Memory B cell (primary cell): ENCODE measurements at regions not wholly inside any gene's neighbourhood (a gene's known extent, or its start where the extent isn't known, plus 50 kb on each side); places are given as distances from the start of the nearest gene placed in this dataset.

Experiments
- ATAC-seq: fragments of 150-1000 bp; cut with Tn5 transposase; 2 replicates; pipeline ENCODE4 v1.10.0; 2021; ENCODE audit warnings: low read depth, mild to moderate bottlenecking, moderate library complexity
- DNase-seq, 2 donors: peaks; one replicate each; pipeline ENCODE4 v3.0.0; 2022; ENCODE audit warnings: low spot score in 2 of 2
- H3K27ac Mint-ChIP-seq: one replicate; pipeline ENCODE4 v1.8.0; 2022; ENCODE audit warnings: mild to moderate bottlenecking, moderate library complexity, mixed read lengths
- H3K27me3 Mint-ChIP-seq: one replicate; pipeline ENCODE4 v1.8.0; 2022; ENCODE audit warnings: mixed read lengths
- H3K36me3 Mint-ChIP-seq: one replicate; pipeline ENCODE4 v1.8.0; 2022; ENCODE audit warnings: mild to moderate bottlenecking, mixed read lengths
- H3K4me1 Mint-ChIP-seq: one replicate; pipeline ENCODE4 v1.8.0; 2022; ENCODE audit warnings: mixed read lengths
- H3K4me3 Mint-ChIP-seq: one replicate; pipeline ENCODE4 v1.8.0; 2022; ENCODE audit warnings: mild to moderate bottlenecking, moderate library complexity, mixed read lengths
- H3K9me3 Mint-ChIP-seq: one replicate; pipeline ENCODE4 v1.8.0; 2022; ENCODE audit warnings: mixed read lengths

DNA sequence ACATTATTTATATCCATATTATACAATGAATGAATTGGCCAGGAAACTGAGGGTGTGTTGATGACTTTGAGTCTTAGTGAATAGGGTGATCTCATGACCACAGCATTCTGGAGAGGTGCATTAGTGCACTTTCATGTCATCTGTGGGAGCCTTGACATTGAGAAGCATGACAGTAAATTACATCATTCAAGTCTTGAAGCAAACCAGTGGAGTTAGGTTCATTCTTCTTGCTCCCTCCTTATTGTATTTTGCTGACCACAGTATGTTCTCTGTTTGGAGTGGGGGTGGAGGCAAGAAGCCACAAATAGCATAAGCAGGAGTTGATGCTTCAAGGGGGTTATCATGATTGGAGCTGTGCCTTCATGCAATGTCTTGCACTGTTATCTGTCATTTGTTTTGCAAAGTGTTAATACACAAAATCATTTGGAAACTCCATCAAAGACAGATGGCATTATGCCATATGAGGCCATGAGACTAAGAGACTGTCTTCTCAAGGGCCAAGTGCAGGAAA, 680.2 kb downstream of the NYAP2 start:
- no peak for ATAC-seq
- H3K27me3 Mint-ChIP-seq: peaks cover 2% of the 10 kb centered on the region
- H3K36me3 Mint-ChIP-seq: no peaks in the 10 kb centered on the region

DNA sequence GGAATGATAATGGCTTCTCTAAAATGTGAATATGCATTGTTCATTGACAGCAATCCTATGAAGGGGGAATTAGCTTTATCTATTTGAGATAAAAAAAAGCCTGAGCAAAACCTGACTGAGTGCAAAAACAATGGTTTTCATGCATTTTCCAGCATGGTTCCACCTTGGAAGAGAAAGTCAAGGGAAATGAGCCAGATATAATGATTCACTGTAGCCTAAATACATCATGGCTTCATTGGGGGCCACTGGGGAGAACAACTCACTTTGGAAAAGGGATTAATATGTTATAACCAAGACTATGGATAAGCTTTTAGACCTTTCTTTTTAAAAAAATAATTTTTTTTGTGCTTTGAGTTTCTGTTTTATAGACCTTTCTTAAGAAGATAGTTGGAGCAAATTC, 679.7 kb downstream of the NYAP2 start:
- Mint-ChIP-seq H3K36me3 (no peaks in the 10 kb centered on the region), H3K27me3 (peaks cover 2% of the 10 kb centered on the region), H3K9me3 (no peaks in the 10 kb centered on the region), H3K4me3 (no peak overlapping the region), H3K4me1 (no peaks in the 10 kb centered on the region), H3K27ac (no peak overlapping the region)
- no peak for ATAC-seq
- no peak for DNase-seq

More for the DNA sequence above, 680.2 kb downstream of the NYAP2 start:
- no peak for DNase-seq
- no peak overlapping the region for H3K27ac Mint-ChIP-seq
- no peaks in the 10 kb centered on the region for H3K9me3 Mint-ChIP-seq
- H3K4me3 Mint-ChIP-seq: no peak overlapping the region
- H3K4me1 Mint-ChIP-seq: no peaks in the 10 kb centered on the region

- no peak overlapping the region for H3K27ac Mint-ChIP-seq
- H3K4me1 Mint-ChIP-seq: no peaks in the 10 kb centered on the region
- ATAC-seq (no peak), DNase-seq (no peak)
- no peak overlapping the region for H3K4me3 Mint-ChIP-seq
- no peaks in the 10 kb centered on the region for H3K36me3 Mint-ChIP-seq
- peaks cover 2% of the 10 kb centered on the region for H3K27me3 Mint-ChIP-seq
- no peaks in the 10 kb centered on the region for H3K9me3 Mint-ChIP-seq
Observed at GRCh38 chr2:226078666-226079065, 679.2 kb downstream of the NYAP2 start.

GRCh38 chr2:226077841-226078240, 678.3 kb downstream of the NYAP2 start:
- no peaks in the 10 kb centered on the region for H3K27me3 Mint-ChIP-seq
- no peaks in the 10 kb centered on the region for H3K4me1 Mint-ChIP-seq
- H3K9me3 Mint-ChIP-seq: no peaks in the 10 kb centered on the region
- no peak for DNase-seq
- no peak overlapping the region for H3K27ac Mint-ChIP-seq
- H3K36me3 Mint-ChIP-seq: no peaks in the 10 kb centered on the region
- no peak overlapping the region for H3K4me3 Mint-ChIP-seq
- ATAC-seq: no peak

- DNase-seq: no peak
- H3K36me3 Mint-ChIP-seq: no peaks in the 10 kb centered on the region
- no peaks in the 10 kb centered on the region for H3K27me3 Mint-ChIP-seq
- ATAC-seq: no peak
- no peaks in the 10 kb centered on the region for H3K9me3 Mint-ChIP-seq
- no peak overlapping the region for H3K27ac Mint-ChIP-seq
- H3K4me3 Mint-ChIP-seq: no peak overlapping the region
- H3K4me1 Mint-ChIP-seq: no peaks in the 10 kb centered on the region
Observed at GRCh38 chr2:226077031-226077430, 677.5 kb downstream of the NYAP2 start.

DNA sequence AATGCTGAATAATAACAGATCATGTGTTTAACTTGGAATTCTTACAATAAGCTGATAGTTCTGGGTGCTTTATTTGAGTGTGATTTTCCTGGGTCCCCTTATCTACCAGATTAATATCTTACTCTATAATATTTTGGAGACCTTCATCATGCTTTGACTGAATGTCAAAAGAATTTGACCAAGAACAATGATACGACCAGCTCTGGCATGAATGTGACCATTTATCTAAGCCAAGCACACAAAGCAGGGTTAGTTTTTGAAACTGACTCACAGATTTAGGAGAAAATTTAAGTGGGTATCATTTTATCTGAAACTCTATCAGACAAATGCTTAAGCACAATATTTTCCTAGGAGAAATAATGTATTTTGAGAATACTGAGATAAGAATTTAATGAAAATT, 677.0 kb downstream of the NYAP2 start:
- Mint-ChIP-seq H3K9me3 (no peaks in the 10 kb centered on the region), H3K27ac (no peak overlapping the region), H3K4me3 (no peak overlapping the region), H3K4me1 (no peaks in the 10 kb centered on the region), H3K36me3 (no peaks in the 10 kb centered on the region), H3K27me3 (no peaks in the 10 kb centered on the region)
- no peak for ATAC-seq
- no peak for DNase-seq

- H3K27me3 Mint-ChIP-seq: no peaks in the 10 kb centered on the region
- DNase-seq (no peak), ATAC-seq (no peak)
- no peak overlapping the region for H3K4me3 Mint-ChIP-seq
- no peaks in the 10 kb centered on the region for H3K4me1 Mint-ChIP-seq
- no peak overlapping the region for H3K27ac Mint-ChIP-seq
- no peaks in the 10 kb centered on the region for H3K36me3 Mint-ChIP-seq
- no peaks in the 10 kb centered on the region for H3K9me3 Mint-ChIP-seq
Observed at GRCh38 chr2:226074391-226074790, 674.9 kb downstream of the NYAP2 start.

DNA sequence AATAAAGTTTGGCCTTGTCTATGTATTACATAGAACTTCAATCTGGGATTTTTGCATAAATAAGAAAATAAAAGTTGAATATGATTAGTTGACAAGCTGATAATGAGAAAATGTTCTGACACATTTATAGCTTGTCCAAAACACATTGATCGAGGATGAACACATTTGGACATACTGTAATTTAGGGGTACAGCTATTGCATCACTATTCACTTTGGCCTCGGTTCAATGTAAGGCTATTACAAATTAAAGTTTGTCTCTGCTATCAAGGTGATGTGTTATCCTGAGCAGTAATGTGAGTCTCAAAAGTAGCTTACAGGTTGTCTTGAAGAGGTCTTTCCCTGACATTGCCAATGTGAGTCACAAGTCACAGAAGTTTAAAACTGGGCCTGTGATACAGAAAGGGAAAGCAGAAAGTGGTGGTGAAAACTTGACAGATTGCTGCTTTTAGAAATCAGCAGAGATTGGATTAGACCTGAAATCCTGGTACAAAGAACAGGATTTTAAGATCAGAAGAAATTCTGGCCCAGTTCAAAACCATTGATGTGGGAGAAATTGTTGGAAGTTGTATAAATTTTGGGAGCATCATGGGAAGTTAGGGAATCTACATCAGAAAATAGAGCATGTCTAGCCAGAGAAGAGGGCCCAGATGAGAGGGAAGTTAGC, 674.1 kb downstream of the NYAP2 start:
- Mint-ChIP-seq H3K4me1 (no peaks in the 10 kb centered on the region), H3K27ac (no peak overlapping the region), H3K36me3 (no peaks in the 10 kb centered on the region), H3K4me3 (no peak overlapping the region), H3K27me3 (no peaks in the 10 kb centered on the region), H3K9me3 (no peaks in the 10 kb centered on the region)
- no peak for ATAC-seq
- no peak for DNase-seq

DNA sequence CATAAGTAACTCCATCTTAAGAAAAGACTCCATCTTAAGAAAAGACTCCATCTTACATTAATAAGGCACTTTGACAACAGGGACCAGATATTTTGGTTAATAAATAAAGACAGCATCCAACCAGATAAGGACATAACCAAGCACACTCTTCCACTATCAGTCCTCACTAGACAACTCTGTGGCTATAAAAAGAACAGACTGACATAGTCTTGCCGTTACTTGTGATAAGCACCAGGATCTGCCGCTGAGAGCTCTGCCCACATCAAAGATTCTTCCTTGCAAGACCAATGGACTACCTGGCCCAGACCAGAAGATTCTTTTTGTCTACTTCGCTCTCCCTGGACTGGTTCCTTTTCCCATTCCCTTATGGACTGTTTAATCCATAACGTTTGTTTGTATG, 667.4 kb downstream of the NYAP2 start:
- ATAC-seq: no peak
- no peak for DNase-seq
- Mint-ChIP-seq H3K36me3 (no peaks in the 10 kb centered on the region), H3K27ac (no peak overlapping the region), H3K9me3 (no peaks in the 10 kb centered on the region), H3K4me3 (no peak overlapping the region), H3K27me3 (no peaks in the 10 kb centered on the region), H3K4me1 (no peaks in the 10 kb centered on the region)

DNA sequence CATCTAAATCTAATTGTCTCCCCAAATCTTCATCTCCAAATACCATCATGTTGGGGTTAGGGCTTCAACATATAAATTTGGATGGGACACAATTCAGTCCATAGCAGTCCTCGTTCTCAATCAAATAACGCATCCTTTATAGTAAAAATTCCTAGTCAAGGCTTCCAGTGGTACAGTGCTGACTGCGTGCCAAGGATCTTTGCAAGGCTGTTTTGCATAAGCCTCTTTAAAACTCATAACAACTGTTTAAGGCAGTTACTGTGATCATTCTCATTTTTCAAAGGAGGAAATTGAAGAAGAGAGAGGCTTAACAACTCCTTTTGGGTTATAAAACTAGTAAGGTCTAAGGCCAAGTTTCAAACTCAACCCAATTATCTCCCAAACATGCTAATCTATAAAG, 666.9 kb downstream of the NYAP2 start:
- Mint-ChIP-seq H3K4me1 (no peaks in the 10 kb centered on the region), H3K27ac (no peak overlapping the region), H3K9me3 (no peaks in the 10 kb centered on the region), H3K4me3 (no peak overlapping the region), H3K27me3 (no peaks in the 10 kb centered on the region), H3K36me3 (no peaks in the 10 kb centered on the region)
- ATAC-seq (no peak), DNase-seq (no peak)

GRCh38 chr2:226064932-226065570, 665.5 kb downstream of the NYAP2 start:
- Mint-ChIP-seq H3K9me3 (no peaks in the 10 kb centered on the region), H3K27me3 (no peaks in the 10 kb centered on the region), H3K36me3 (no peaks in the 10 kb centered on the region), H3K4me1 (no peaks in the 10 kb centered on the region), H3K4me3 (no peak overlapping the region), H3K27ac (no peak overlapping the region)
- ATAC-seq (no peak), DNase-seq (no peak)

DNA sequence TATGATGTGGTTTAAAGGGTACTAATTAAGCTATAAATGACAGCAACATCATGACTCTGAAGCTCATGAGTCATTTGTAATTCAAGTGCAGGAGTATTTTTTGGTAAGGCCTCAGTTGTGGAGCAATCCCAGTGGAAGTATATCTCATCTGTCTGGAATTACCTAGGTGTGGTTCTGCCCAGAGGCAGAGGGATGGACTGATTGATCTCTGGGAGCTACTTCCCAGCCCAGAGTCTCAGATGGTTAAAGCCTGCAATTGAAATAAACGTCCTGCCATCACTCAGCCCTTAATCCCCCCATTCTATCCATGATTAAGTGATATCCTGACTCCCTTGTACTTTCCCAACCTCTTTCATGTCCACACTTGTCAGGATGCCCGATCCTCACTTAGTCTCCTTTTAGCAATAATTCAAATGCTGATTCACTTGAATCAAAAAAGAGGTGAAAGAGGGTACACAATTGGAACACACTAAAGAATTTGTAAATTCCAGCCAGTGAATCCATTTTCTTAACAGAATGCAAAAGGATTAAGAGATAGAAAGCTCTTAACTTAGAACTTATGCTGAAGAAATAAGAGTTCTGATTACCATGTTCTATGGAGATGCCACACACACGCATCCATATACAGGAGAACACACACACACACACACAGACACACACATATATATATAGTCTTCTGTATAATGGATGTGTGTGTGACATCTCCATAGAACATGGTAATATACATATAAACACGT, 664.4 kb downstream of the NYAP2 start:
- no peak for ATAC-seq
- no peaks in the 10 kb centered on the region for H3K9me3 Mint-ChIP-seq
- DNase-seq: no peak
- H3K36me3 Mint-ChIP-seq: no peaks in the 10 kb centered on the region
- no peak overlapping the region for H3K27ac Mint-ChIP-seq
- H3K4me1 Mint-ChIP-seq: no peaks in the 10 kb centered on the region
- no peak overlapping the region for H3K4me3 Mint-ChIP-seq
- H3K27me3 Mint-ChIP-seq: no peaks in the 10 kb centered on the region

DNA sequence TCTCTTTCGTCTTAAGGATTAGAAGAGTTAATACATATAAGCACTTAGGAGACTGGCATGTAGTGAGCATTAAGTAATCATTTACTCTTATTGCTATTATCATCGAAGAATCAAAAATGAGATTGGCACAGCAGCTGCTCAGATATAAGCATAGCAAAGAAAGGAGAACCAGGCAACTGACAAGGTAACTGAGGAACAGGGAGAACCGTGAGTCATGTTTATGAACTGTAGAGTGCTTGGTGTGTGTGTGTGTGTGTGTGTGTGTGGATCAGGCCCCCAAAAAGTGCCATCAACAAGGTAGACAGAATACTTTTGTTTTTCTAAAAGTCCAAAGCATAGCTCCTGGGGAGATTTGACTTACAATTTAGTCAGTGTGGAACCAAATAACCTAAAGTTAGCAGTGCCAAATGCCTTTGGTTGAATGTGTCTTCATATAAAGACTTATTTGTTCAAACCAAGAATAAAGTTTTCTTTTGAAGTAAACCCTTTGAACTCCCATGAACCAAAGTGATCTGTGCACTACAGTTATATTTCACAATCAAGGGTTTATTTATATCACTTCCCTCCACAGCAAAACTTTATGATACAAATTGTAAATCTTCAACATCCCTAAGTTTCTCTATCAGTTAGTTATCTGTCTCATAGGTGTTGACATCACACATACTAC, 660.6 kb downstream of the NYAP2 start:
- Mint-ChIP-seq H3K27me3 (no peaks in the 10 kb centered on the region), H3K9me3 (no peaks in the 10 kb centered on the region), H3K4me3 (no peak overlapping the region), H3K27ac (no peak overlapping the region), H3K36me3 (no peaks in the 10 kb centered on the region), H3K4me1 (no peaks in the 10 kb centered on the region)
- ATAC-seq: no peak
- no peak for DNase-seq

DNA sequence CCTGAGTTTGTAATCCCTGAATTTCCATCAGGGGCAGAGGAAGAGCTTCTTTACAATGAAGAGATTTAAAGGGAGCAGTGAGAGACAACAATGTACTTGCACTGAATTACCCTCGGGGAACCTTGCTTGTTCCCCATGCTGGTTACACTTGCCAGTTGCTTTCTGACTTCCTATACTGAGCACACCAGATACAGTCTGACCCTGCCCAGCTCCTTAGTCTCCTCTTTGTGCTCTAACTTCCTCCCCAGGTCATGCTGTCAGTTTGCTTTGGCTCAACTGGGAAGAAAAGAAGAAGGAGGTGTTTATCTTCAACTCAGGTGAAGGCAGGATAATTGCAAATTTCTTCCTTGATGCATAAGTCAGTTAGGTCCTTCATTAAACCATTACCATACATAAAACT, 658.4 kb downstream of the NYAP2 start:
- H3K36me3 Mint-ChIP-seq: no peaks in the 10 kb centered on the region
- H3K27ac Mint-ChIP-seq: no peak overlapping the region
- DNase-seq (no peak), ATAC-seq (no peak)
- H3K4me3 Mint-ChIP-seq: no peak overlapping the region
- no peaks in the 10 kb centered on the region for H3K4me1 Mint-ChIP-seq
- no peaks in the 10 kb centered on the region for H3K9me3 Mint-ChIP-seq
- no peaks in the 10 kb centered on the region for H3K27me3 Mint-ChIP-seq
